Neural progenitor cell (in vitro differentiated cells): ENCODE measurements at regions not wholly inside any gene's neighbourhood (a gene's known extent, or its start where the extent isn't known, plus 50 kb on each side); places are given as distances from the start of the nearest gene placed in this dataset.

Experiments
- EZH2 ChIP-seq: fragments of 200-600 bp; sonication (generic); IDR thresholded peaks from 2 replicates; pipeline ENCODE4 v1.6.1; 2017; ENCODE audit warnings: antibody characterized with exemption, mild to moderate bottlenecking, moderate library complexity
- TF ChIP-seq, protein P1 (sequence below): fragments of 200-600 bp; sonication (generic); IDR thresholded peaks from 2 replicates; pipeline ENCODE4 v1.5.1; 2017; ENCODE audit warnings: antibody characterized with exemption, mild to moderate bottlenecking

DNA sequence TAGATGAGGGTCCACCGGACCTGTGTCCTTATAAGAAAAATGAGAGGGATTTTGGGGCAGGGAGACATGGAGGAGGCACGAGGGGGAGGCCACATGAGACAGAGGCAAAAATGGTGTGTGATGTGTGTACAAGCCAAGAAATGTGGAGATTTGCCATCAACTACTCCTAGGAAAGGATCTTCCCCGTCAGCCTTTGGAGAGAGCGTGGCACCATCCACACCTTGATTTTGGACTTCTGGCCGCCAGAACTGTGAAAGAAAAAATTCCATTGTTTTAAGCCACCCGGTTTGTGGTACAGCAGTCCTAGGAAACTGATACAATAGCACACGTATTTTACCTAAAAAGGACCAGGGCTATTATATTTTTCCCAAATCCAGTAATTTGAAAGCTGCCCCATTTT lies 829.0 kb upstream of the SALL3 start:
- TF ChIP-seq, protein P1, sequence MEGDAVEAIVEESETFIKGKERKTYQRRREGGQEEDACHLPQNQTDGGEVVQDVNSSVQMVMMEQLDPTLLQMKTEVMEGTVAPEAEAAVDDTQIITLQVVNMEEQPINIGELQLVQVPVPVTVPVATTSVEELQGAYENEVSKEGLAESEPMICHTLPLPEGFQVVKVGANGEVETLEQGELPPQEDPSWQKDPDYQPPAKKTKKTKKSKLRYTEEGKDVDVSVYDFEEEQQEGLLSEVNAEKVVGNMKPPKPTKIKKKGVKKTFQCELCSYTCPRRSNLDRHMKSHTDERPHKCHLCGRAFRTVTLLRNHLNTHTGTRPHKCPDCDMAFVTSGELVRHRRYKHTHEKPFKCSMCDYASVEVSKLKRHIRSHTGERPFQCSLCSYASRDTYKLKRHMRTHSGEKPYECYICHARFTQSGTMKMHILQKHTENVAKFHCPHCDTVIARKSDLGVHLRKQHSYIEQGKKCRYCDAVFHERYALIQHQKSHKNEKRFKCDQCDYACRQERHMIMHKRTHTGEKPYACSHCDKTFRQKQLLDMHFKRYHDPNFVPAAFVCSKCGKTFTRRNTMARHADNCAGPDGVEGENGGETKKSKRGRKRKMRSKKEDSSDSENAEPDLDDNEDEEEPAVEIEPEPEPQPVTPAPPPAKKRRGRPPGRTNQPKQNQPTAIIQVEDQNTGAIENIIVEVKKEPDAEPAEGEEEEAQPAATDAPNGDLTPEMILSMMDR = no peak
- no peak for TF ChIP-seq EZH2
